HG03045 (cell line): ENCODE measurements at regions not wholly inside any gene's neighbourhood (a gene's known extent, or its start where the extent isn't known, plus 50 kb on each side); places are given as distances from the start of the nearest gene placed in this dataset.
"Not testable (repeated sequence)": the region's sequence is repeated elsewhere in the genome, so short reads cannot be mapped to it uniquely, and the experiment has no call there.

Experiments used
- ATAC-seq: cut with Tn5 transposase; IDR thresholded peaks from one replicate; pipeline ENCODE4 v1.9.1; 2021; ENCODE audit warnings: mild to moderate bottlenecking, moderate library complexity; ENCODE audit not compliant: unreplicated experiment

DNA sequence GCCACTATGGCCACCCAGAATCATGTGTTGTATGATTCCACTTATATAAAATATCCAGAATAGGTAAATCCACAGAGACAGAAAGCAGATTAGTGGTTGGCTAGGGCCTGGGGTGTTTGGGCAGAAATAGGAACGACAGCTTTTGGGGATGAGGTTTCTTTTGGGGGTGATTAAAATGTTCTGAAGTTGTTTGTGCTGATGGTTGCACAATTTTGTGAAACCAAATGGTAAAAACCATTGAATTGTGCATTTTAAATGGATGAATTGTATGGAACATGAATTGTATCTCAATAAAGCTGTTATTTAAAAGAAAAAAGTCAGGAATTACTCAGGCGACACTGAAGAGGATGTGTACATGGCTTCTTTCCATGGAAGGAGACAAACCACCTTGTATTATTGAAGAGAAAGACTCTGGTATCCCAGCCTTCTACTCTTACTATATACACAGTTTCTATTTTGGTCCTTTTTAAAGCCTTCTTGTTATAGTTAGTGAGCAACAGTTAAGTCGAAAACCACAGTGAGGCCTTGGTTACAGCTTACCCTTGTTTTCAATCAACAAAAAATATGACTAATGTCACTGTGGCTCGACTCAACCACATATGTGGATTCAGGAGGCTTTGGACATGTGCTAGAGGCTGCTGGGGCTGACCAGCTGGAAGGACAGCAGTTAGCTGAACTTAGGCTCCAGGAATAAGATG, 57.1 kb upstream of the KMT2E start:
- ATAC-seq = peak; percentile 94

DNA sequence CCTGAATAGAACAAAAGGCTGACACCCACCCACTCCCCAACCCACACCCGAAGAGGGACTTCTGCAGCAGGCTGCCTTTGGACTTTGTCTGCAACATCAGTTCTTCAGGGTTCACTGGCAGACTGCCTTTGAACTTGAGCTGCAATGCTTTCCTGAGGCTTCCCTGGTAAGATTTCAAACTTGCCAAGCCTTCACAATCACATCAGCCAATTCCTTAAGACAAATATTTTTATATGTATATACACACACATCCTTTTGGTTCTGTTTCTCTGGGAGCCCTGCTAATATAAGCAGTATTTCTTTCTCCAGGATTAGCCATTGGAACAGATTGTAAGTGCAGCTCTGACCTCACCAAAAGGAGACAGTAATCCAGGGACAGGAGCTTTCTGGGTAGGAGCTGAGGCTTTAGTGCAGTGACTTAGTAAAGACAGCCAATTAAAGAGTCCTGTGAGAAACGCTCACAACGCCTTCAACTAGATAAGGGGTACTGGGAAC, 55.6 kb upstream of the KMT2E start:
- ATAC-seq = no peak

DNA sequence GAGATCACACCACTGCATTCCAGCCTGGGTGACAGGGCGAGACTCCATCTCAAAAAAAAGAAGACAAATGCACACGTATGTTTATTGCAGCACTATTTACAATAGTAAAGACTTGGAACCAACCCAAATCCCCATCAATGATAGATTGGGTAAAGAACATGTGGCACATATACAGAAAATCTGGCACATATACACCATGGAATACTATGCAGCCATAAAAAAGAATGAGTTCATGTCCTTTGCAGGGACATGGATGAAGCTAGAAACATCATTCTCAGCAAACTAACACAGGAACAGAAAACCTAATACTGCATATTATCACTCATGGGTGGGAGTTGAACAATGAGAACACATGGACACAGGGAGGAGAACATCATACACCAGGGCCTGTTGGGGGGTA, 54.5 kb upstream of the KMT2E start:
- not testable (repeated sequence) for ATAC-seq

DNA sequence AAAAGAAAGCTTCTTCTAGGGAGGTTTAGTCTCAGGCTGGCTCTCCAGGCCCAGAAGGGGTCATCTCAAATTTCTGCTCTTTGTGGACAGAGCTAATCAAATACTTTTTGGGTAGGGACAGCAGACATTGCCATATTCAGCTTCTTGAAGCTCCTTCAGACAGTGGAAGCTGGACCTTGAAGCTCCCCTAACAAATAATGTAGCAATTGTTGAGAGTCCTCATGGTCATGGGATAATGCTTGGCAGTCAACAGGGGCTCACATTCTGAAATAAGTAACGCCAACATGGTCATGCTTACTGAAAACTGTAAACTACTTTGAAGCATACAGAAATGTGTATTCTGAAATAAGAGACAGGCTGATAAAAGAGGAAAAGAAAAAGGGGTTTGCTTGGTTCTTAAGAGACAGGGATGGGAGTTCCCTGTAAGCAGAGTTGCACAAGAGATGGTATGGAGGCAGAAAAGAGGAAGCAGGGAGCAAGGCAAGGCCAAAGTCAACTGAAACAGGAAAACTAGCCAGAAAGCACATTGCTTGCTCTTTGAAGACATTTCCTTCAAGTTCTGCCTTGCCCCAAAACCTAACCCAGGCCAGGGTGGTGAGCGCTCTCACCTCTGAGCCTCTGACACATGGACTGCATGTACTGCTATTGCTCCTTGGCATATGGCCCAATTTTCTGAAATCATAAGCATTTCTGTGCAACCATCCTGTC, 53.1 kb upstream of the KMT2E start:
- no peak for ATAC-seq

DNA sequence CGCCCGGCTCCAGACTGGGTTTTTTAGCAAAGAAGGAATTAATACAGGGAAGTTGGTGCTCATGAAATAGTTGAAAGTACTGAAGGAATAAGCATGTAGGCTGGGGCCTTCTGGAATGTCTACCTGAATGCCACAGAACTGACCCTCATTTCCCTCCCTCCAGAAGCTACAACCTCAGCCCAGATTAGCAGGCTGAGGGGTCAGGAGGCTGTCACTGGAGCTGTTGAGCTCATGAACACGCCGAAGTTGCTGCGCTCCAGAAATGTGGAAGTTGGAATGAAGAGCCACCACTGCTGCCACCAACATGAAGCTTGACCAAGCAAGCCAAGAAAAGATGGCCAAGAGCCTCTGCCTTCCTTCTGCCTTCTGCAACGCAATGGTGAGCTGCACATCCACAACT, 52.2 kb upstream of the KMT2E start:
- ATAC-seq = no peak

DNA sequence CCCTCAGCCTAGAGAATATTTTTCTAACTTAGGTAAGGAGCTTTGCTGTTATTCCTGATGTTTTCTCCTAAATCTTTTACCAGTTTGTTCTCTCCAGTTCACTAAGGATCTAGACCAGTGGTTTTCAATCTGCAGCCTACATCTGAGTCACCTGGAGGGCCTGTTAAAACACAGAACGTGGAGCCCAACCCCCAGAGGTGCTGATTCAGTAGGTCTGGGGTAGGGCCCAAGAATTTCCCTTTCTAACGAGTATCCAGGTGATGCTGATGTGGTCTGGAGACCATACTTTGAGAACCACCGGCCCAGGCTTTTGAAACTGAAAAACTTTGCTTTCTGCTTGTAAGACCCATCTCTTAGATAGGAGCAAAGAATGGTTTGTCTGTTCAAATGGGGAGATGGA, 51.2 kb upstream of the KMT2E start:
- no peak for ATAC-seq

DNA sequence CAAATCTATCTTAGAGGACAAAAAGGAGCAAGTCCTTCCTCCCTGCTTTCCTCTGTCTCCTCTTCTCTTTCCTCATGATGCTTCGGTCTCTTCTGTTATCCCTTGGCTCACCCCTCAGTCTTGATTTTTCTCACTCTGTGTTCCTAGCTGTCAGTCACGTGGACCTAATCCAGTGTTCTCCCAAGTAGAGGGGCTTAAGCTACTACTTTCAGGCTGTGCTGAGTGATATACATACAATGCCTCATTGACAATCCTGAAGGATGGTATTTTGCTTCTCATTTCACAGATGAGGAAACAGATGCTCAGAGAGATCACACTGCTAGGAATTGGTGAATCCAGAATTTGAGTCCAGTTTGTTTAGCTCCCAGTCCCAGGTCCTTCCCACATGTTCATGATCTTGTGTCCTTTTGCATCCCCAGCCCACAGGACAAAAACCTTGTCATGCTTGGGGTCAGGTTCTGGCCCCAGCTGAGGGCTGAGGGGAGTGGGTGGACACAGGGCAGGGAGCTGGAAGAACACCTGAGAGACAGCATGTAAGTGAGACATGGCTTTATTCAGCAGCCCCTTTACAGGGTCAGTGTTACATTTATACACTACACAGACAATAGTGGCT, 50.5 kb upstream of the KMT2E start:
- ATAC-seq = no peak

DNA sequence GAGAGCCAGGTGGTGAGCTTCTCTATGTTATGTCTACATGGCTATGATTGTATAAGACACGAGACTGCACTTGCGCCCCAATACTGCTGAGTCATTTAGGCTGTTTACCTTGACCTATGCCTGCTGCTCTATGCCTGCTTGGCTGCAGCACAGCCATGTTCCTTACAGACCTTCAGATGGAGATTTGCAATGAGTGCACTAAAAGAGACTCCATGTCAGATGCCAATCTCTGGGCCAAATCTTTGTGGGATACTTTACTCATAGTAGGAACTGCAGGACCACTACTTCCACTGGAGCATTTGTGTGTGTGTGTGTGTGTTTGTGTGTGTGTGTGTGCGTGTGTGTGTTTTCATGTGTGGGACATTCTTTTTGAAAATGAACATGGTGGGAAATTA, 50.0 kb upstream of the KMT2E start:
- no peak for ATAC-seq
